ENCODE measurements at regions not wholly inside any gene's neighbourhood (a gene's known extent, or its start where the extent isn't known, plus 50 kb on each side); places are given as distances from the start of the nearest gene placed in this dataset.

DNA sequence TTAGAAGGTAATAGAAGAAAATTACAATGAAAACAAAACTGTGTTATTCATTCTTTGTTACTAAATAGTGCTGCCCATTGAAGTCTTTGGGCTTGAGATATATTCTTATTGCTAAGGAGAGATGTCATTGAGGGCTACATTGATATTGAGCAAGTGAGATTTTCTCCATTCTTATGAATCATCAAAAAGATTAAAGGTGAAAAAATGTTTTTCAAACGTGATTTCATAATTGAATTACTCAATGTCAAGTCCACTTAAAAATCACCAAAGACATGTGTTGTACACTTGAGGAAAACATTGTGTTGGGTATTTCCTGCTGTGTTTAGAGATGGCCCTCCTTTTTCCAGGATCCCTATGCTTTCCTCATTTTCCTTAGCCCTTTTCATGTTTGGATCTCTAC lies 448.1 kb downstream of the NFIB start:
- TF ChIP-seq CHD2 (IDR thresholded peaks at IDR 0.05; ENCODE audit: low read length, partially characterized antibody) (no peak), MYC (IDR thresholded peaks at IDR 0.05; ENCODE audit: borderline replicate concordance, low read length) (no peak), HOXB13 (CRISPR knock-in tag; IDR thresholded peaks at IDR 0.05; ENCODE audit: low read depth) (no peak), TP53 (CRISPR knock-in tag; IDR thresholded peaks at IDR 0.05) (no peak), JUNB (IDR thresholded peaks at IDR 0.05) (no peak), RCOR1 (IDR thresholded peaks at IDR 0.05; ENCODE audit: low read depth, low read length) (no peak)
- ATAC-seq = no peak
- H3K4me2 ChIP-seq = no peak overlapping the region
- no peak for DNase-seq (ENCODE audit: low read depth in 1 of 2, low spot score in 1 of 2)
- H3K4me3 ChIP-seq = no peak overlapping the region
- ChIA-PET POLR2A (no interaction called here), CTCF (no interaction called here)
- WGBS (ENCODE audit: missing lambda C conversion rate) = 5% methylated on average over 1 of the region's 1 CpG
- H3K27ac ChIP-seq = no peak overlapping the region
- FAIRE-seq = peak; percentile 36
- H3K4me1 ChIP-seq = no peaks in the 10 kb centered on the region
- no peaks in the 10 kb centered on the region for H3K9me3 ChIP-seq

DNA sequence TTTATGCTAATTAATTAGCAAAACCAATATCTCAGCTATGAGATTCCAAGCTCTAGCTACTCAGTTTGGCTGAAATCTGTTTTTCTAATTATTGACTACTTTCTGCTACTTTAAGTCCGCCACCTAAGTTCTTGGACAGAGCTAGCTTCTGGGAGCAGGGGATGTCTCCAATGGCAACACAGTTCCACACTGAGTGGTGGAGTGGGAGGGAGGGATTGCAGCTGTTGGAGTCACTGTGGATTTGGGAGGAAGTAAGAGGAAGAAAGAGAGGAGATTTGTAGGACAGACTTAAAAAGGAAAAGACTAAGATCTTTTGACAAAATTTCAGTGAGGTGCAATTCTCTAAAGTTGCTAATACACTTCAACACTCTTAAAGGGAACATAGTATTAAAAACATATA lies 450.8 kb downstream of the NFIB start:
- TF ChIP-seq TP53 (CRISPR knock-in tag; IDR thresholded peaks at IDR 0.05) = no peak
- TF ChIP-seq, protein P1, sequence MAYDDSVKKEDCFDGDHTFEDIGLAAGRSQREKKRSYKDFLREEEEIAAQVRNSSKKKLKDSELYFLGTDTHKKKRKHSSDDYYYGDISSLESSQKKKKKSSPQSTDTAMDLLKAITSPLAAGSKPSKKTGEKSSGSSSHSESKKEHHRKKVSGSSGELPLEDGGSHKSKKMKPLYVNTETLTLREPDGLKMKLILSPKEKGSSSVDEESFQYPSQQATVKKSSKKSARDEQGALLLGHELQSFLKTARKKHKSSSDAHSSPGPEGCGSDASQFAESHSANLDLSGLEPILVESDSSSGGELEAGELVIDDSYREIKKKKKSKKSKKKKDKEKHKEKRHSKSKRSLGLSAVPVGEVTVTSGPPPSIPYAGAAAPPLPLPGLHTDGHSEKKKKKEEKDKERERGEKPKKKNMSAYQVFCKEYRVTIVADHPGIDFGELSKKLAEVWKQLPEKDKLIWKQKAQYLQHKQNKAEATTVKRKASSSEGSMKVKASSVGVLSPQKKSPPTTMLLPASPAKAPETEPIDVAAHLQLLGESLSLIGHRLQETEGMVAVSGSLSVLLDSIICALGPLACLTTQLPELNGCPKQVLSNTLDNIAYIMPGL (CRISPR knock-in tag; IDR thresholded peaks at IDR 0.05; ENCODE audit: borderline replicate concordance) = no peak
- no peak for TF ChIP-seq HDAC2 (IDR thresholded peaks at IDR 0.05)
- no peak for TF ChIP-seq RCOR1 (IDR thresholded peaks at IDR 0.05; ENCODE audit: low read depth, low read length)
- no peak for TF ChIP-seq MAFK (IDR thresholded peaks at IDR 0.05; ENCODE audit: partially characterized antibody)
- no peak for TF ChIP-seq PHF8 (IDR thresholded peaks at IDR 0.05; ENCODE audit: borderline replicate concordance, low read depth)
- TF ChIP-seq, protein P2, sequence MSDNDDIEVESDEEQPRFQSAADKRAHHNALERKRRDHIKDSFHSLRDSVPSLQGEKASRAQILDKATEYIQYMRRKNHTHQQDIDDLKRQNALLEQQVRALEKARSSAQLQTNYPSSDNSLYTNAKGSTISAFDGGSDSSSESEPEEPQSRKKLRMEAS (IDR thresholded peaks at IDR 0.05) = no peak
- TF ChIP-seq RAD21 (conservative IDR thresholded peaks at IDR 0.05 in 1 of 2, IDR thresholded peaks at IDR 0.05 in 1 of 2) = no peak
- TF ChIP-seq, protein P3, sequence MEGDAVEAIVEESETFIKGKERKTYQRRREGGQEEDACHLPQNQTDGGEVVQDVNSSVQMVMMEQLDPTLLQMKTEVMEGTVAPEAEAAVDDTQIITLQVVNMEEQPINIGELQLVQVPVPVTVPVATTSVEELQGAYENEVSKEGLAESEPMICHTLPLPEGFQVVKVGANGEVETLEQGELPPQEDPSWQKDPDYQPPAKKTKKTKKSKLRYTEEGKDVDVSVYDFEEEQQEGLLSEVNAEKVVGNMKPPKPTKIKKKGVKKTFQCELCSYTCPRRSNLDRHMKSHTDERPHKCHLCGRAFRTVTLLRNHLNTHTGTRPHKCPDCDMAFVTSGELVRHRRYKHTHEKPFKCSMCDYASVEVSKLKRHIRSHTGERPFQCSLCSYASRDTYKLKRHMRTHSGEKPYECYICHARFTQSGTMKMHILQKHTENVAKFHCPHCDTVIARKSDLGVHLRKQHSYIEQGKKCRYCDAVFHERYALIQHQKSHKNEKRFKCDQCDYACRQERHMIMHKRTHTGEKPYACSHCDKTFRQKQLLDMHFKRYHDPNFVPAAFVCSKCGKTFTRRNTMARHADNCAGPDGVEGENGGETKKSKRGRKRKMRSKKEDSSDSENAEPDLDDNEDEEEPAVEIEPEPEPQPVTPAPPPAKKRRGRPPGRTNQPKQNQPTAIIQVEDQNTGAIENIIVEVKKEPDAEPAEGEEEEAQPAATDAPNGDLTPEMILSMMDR (IDR thresholded peaks at IDR 0.05) = no peak
- TF ChIP-seq ZNF302 (CRISPR knock-in tag; IDR thresholded peaks at IDR 0.05) = no peak
- TF ChIP-seq, protein P4, sequence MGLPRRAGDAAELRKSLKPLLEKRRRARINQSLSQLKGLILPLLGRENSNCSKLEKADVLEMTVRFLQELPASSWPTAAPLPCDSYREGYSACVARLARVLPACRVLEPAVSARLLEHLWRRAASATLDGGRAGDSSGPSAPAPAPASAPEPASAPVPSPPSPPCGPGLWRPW (IDR thresholded peaks at IDR 0.05) = no peak
- no peaks in the 10 kb centered on the region for H3K4me1 ChIP-seq
- no peak overlapping the region for H3K4me2 ChIP-seq
- no peaks in the 10 kb centered on the region for H3K9me3 ChIP-seq
- ATAC-seq = no peak
- no peak for DNase-seq (ENCODE audit: low read depth in 1 of 2, low spot score in 1 of 2)
- no peak overlapping the region for H3K27ac ChIP-seq
- ChIA-PET CTCF (interaction anchor here (0.9 kb wide), 1 partner anchor 490 kb away, joined by 3 read pairs; no protein-coding TSS in a partner anchor), POLR2A (no interaction called here)
- no peak for FAIRE-seq
- WGBS (ENCODE audit: missing lambda C conversion rate) = 27% methylated on average over 1 of the region's 1 CpG
- H3K4me3 ChIP-seq = no peak overlapping the region

DNA sequence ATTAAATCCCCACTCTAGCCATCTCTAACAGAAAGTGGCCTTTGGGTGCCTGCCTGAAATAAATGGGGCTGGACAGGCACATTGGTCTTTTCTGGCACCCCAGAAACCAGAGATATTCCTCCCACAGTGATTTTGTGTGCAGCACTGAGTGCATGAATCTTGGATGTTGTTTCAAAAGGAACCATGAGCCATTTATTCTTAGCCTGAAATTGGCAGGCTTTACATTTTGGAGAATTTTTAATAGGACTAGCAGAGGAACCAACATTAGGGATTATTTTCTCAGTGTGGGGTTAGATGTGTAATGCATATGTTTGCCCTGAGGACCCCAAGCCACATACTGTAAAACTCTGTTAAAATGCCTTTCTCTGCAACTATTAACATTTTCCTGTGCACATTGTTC lies 451.3 kb downstream of the NFIB start:
- no peak for DNase-seq (ENCODE audit: low read depth in 1 of 2, low spot score in 1 of 2)
- no peak for ATAC-seq
- TF ChIP-seq POLR2AphosphoS2 (conservative IDR thresholded peaks at IDR 0.05; ENCODE audit: low read length) = no peak
- no peak for TF ChIP-seq SREBF2 (IDR thresholded peaks at IDR 0.05)
- TF ChIP-seq POLR2A (IDR thresholded peaks at IDR 0.05; ENCODE audit: low read length) = no peak
- TF ChIP-seq, protein P5, sequence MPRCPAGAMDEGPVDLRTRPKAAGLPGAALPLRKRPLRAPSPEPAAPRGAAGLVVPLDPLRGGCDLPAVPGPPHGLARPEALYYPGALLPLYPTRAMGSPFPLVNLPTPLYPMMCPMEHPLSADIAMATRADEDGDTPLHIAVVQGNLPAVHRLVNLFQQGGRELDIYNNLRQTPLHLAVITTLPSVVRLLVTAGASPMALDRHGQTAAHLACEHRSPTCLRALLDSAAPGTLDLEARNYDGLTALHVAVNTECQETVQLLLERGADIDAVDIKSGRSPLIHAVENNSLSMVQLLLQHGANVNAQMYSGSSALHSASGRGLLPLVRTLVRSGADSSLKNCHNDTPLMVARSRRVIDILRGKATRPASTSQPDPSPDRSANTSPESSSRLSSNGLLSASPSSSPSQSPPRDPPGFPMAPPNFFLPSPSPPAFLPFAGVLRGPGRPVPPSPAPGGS (IDR thresholded peaks at IDR 0.05) = no peak
- TF ChIP-seq, protein P6, sequence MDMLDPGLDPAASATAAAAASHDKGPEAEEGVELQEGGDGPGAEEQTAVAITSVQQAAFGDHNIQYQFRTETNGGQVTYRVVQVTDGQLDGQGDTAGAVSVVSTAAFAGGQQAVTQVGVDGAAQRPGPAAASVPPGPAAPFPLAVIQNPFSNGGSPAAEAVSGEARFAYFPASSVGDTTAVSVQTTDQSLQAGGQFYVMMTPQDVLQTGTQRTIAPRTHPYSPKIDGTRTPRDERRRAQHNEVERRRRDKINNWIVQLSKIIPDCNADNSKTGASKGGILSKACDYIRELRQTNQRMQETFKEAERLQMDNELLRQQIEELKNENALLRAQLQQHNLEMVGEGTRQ (IDR thresholded peaks at IDR 0.05) = no peak
- no peak for TF ChIP-seq HOXA7 (CRISPR knock-in tag; IDR thresholded peaks at IDR 0.05)
- TF ChIP-seq, protein P7, sequence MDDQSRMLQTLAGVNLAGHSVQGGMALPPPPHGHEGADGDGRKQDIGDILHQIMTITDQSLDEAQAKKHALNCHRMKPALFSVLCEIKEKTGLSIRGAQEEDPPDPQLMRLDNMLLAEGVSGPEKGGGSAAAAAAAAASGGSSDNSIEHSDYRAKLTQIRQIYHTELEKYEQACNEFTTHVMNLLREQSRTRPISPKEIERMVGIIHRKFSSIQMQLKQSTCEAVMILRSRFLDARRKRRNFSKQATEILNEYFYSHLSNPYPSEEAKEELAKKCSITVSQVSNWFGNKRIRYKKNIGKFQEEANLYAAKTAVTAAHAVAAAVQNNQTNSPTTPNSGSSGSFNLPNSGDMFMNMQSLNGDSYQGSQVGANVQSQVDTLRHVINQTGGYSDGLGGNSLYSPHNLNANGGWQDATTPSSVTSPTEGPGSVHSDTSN (IDR thresholded peaks at IDR 0.05) = no peak
- no peak for TF ChIP-seq CBX8 (IDR thresholded peaks at IDR 0.05)
- no peak for TF ChIP-seq SMC3 (IDR thresholded peaks at IDR 0.05)
- no peak for TF ChIP-seq KDM1A (IDR thresholded peaks at IDR 0.05; ENCODE audit: low read depth)
- TF ChIP-seq, protein P8, sequence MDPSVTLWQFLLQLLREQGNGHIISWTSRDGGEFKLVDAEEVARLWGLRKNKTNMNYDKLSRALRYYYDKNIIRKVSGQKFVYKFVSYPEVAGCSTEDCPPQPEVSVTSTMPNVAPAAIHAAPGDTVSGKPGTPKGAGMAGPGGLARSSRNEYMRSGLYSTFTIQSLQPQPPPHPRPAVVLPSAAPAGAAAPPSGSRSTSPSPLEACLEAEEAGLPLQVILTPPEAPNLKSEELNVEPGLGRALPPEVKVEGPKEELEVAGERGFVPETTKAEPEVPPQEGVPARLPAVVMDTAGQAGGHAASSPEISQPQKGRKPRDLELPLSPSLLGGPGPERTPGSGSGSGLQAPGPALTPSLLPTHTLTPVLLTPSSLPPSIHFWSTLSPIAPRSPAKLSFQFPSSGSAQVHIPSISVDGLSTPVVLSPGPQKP (IDR thresholded peaks at IDR 0.05; ENCODE audit: low read depth, low read length) = no peak
- no peak for TF ChIP-seq MYC (IDR thresholded peaks at IDR 0.05; ENCODE audit: borderline replicate concordance, low read length)
- TF ChIP-seq, protein P9, sequence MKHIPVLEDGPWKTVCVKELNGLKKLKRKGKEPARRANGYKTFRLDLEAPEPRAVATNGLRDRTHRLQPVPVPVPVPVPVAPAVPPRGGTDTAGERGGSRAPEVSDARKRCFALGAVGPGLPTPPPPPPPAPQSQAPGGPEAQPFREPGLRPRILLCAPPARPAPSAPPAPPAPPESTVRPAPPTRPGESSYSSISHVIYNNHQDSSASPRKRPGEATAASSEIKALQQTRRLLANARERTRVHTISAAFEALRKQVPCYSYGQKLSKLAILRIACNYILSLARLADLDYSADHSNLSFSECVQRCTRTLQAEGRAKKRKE (CRISPR knock-in tag; IDR thresholded peaks at IDR 0.05; ENCODE audit: low read depth) = no peak

More for the DNA sequence above, 451.3 kb downstream of the NFIB start:
- H3K4me3 ChIP-seq = no peak overlapping the region
- no peak overlapping the region for H3K4me2 ChIP-seq
- POLR2A ChIA-PET = no interaction called here
- no peaks in the 10 kb centered on the region for H3K9me3 ChIP-seq
- no peak overlapping the region for H3K27ac ChIP-seq
- no peak for FAIRE-seq
- H3K4me1 ChIP-seq = no peaks in the 10 kb centered on the region
- CTCF ChIA-PET = interaction anchor here (0.9 kb wide), 1 partner anchor 491 kb away, joined by 3 read pairs; no protein-coding TSS in a partner anchor

Measured in A549 (cell line).